H1 (cell line): ENCODE measurements at regions not wholly inside any gene's neighbourhood (a gene's known extent, or its start where the extent isn't known, plus 50 kb on each side); places are given as distances from the start of the nearest gene placed in this dataset.

Experiments
- CTCF ChIA-PET: fragments of 300-600 bp; sonication (Branson Sonifier 250); formaldehyde crosslinking; loops from one replicate; lab custom pipeline; 2021; ENCODE audit not compliant: partially characterized antibody; lab: Charles Lee
- POLR2A ChIA-PET: fragments of 300-600 bp; sonication (Branson Sonifier 250); formaldehyde crosslinking; loops from one replicate; lab custom pipeline; 2021; ENCODE audit warnings: inconsistent platforms; ENCODE audit not compliant: partially characterized antibody; lab: Charles Lee
- DNase-seq, 2 experiments: peaks; one replicate each; pipeline versions ENCODE4 v3.0.0 to v3.0.0-alpha.2; 2010 to 2022; ENCODE audit warnings: low spot score in 2 of 2, low read depth in 1 of 2, mixed read lengths in 1 of 2
- FAIRE-seq: peaks from 2 replicates; lab custom pipeline; 2011; peaks lifted over from hg19 to GRCh38; lab: Jason Lieb, UNC
- H2AFZ ChIP-seq: 2 replicates; pipeline ENCODE4 v1.8.1; 2012; ENCODE audit warnings: low read length, inconsistent platforms
- H2AK5ac ChIP-seq: 2 replicates; pipeline ENCODE4 v1.6.1; 2013; ENCODE audit warnings: low read depth, low read length
- H2BK120ac ChIP-seq: replicated peaks from 2 replicates; pipeline ENCODE3; 2013; ENCODE audit warnings: low read depth, low read length, inconsistent platforms
- H2BK12ac ChIP-seq: 2 replicates; pipeline ENCODE4 v1.6.1; 2013; ENCODE audit warnings: low read depth, low read length
- H2BK15ac ChIP-seq: 2 replicates; pipeline ENCODE4 v1.6.1; 2013; ENCODE audit warnings: low read length
- H2BK20ac ChIP-seq: 2 replicates; pipeline ENCODE4 v1.6.1; 2013; ENCODE audit warnings: low read length
- H2BK5ac ChIP-seq: 2 replicates; pipeline ENCODE4 v1.6.1; 2013; ENCODE audit warnings: low read depth, low read length
- H3K14ac ChIP-seq: 2 replicates; pipeline ENCODE4 v1.6.1; 2013; ENCODE audit warnings: inconsistent platforms; ENCODE audit not compliant: insufficient read length
- H3K18ac ChIP-seq: 2 replicates; pipeline ENCODE4 v1.6.1; 2013; ENCODE audit warnings: low read length; ENCODE audit errors: extremely low read depth
- H3K23ac ChIP-seq: 2 replicates; pipeline ENCODE4 v1.6.1; 2013; ENCODE audit warnings: inconsistent platforms; ENCODE audit not compliant: insufficient read length
- H3K23me2 ChIP-seq: 2 replicates; pipeline ENCODE4 v1.6.1; 2013; ENCODE audit warnings: low read depth, low read length
- H3K27ac ChIP-seq: 2 replicates; pipeline ENCODE4 v1.6.1; 2011; ENCODE audit warnings: low read depth, low read length, inconsistent platforms
- H3K27me3 ChIP-seq, 4 experiments: replicated peaks in 1 of 4; 1 replicate in 1 of 4; 2 replicates in 3 of 4; pipeline versions ENCODE4 v1.6.1 to v1.8.1; 2011 to 2013; ENCODE audit warnings: low read length in 3 of 4, mild to moderate bottlenecking in 3 of 4, inconsistent platforms in 2 of 4, mixed read lengths in 2 of 4, moderate library complexity in 1 of 4; ENCODE audit not compliant: control insufficient read depth in 3 of 4, insufficient read depth in 3 of 4; ENCODE audit errors: extremely low read depth in 1 of 4
- H3K36me3 ChIP-seq, 4 experiments: 2 replicates each; pipeline versions ENCODE4 v1.6.1 to v1.8.1; 2011 to 2013; ENCODE audit warnings: mild to moderate bottlenecking in 4 of 4, low read length in 3 of 4, moderate library complexity in 2 of 4, control low read depth in 1 of 4, inconsistent platforms in 1 of 4; ENCODE audit not compliant: insufficient read depth in 4 of 4, control insufficient read depth in 2 of 4
- H3K4ac ChIP-seq: replicated peaks from 2 replicates; pipeline ENCODE3; 2013; ENCODE audit warnings: low read length, low read depth, mixed read lengths, inconsistent platforms; ENCODE audit not compliant: insufficient read length
- H3K4me1 ChIP-seq, 4 experiments: replicated peaks in 1 of 4; 1 replicate in 1 of 4; 2 replicates in 3 of 4; pipeline versions ENCODE4 v1.6.1 to v1.8.1; 2011 to 2013; ENCODE audit warnings: low read length in 3 of 4, inconsistent platforms in 2 of 4, mixed read lengths in 1 of 4; ENCODE audit not compliant: insufficient read depth in 4 of 4, control insufficient read depth in 3 of 4
- H3K4me2 ChIP-seq, 2 experiments: 2 replicates each; pipeline versions ENCODE4 v1.6.1 to v1.8.1; 2011 to 2013; ENCODE audit warnings: low read depth in 2 of 2, low read length in 2 of 2, control low read depth in 1 of 2, inconsistent platforms in 1 of 2, mild to moderate bottlenecking in 1 of 2; ENCODE audit not compliant: insufficient read depth in 1 of 2
- H3K4me3 ChIP-seq, 4 experiments: fragments of 200-600, 300-600 bp in 1 of 4; sonication (generic), shearing (Covaris generic), sonication (Bioruptor Twin) in 1 of 4; 2 replicates each; pipeline versions ENCODE4 v1.5.1 to v1.8.1; 2011 to 2016; ENCODE audit warnings: low read length in 4 of 4, low read depth in 3 of 4, control low read depth in 2 of 4, inconsistent platforms in 2 of 4, mild to moderate bottlenecking in 2 of 4, mixed read lengths in 1 of 4, moderate library complexity in 1 of 4; ENCODE audit not compliant: insufficient read depth in 2 of 4; ENCODE audit errors: extremely low read depth in 1 of 4
- H3K56ac ChIP-seq: replicated peaks from 2 replicates; pipeline ENCODE3; 2013; ENCODE audit warnings: low read depth, mild to moderate bottlenecking, mixed read lengths, low read length, inconsistent platforms; ENCODE audit not compliant: insufficient read length
- H3K79me1 ChIP-seq: 2 replicates; pipeline ENCODE4 v1.6.1; 2013; ENCODE audit warnings: low read depth, low read length, control low read depth
- H3K79me2 ChIP-seq, 2 experiments: 2 replicates each; pipeline versions ENCODE4 v1.6.1 to v1.8.1; 2012 to 2013; ENCODE audit warnings: low read length in 2 of 2, mild to moderate bottlenecking in 2 of 2, inconsistent platforms in 1 of 2; ENCODE audit not compliant: insufficient read depth in 2 of 2, control insufficient read depth in 1 of 2
- H3K9ac ChIP-seq, 4 experiments: replicated peaks in 1 of 4; 1 replicate in 1 of 4; 2 replicates in 3 of 4; pipeline versions ENCODE4 v1.6.1 to v1.8.1; 2011 to 2013; ENCODE audit warnings: low read depth in 3 of 4, low read length in 3 of 4, control low read depth in 2 of 4, mild to moderate bottlenecking in 2 of 4, moderate library complexity in 2 of 4, inconsistent platforms in 1 of 4; ENCODE audit errors: extremely low read depth in 1 of 4
- H3K9me3 ChIP-seq, 2 experiments: 2 replicates each; pipeline versions ENCODE4 v1.6.1 to v1.8.1; 2012 to 2013; ENCODE audit warnings: mild to moderate bottlenecking in 2 of 2, moderate library complexity in 2 of 2, control low read depth in 1 of 2, inconsistent platforms in 1 of 2, low read depth in 1 of 2, low read length in 1 of 2, mixed read lengths in 1 of 2; ENCODE audit not compliant: insufficient read depth in 2 of 2
- H4K20me1 ChIP-seq, 2 experiments: replicated peaks in 1 of 2; 2 replicates each; pipeline versions ENCODE3 to v1.8.1; 2011 to 2013; ENCODE audit warnings: inconsistent platforms in 2 of 2, low read length in 2 of 2, mild to moderate bottlenecking in 1 of 2; ENCODE audit not compliant: insufficient read depth in 2 of 2, control insufficient read depth in 1 of 2
- H4K5ac ChIP-seq: 2 replicates; pipeline ENCODE4 v1.6.1; 2013; ENCODE audit warnings: low read length, low read depth, mixed read lengths, inconsistent platforms; ENCODE audit not compliant: insufficient read length
- H4K8ac ChIP-seq: 2 replicates; pipeline ENCODE4 v1.8.0; 2013; ENCODE audit warnings: mild to moderate bottlenecking, moderate library complexity, low read length, inconsistent platforms; ENCODE audit not compliant: insufficient read depth; ENCODE audit errors: extremely low read depth
- H4K91ac ChIP-seq: replicated peaks from 2 replicates; pipeline ENCODE3; 2013; ENCODE audit warnings: low read length, mixed read lengths, inconsistent platforms; ENCODE audit not compliant: insufficient read length
- ASH2L ChIP-seq: fragments of 200-600, 300-600 bp; sonication (generic); IDR thresholded peaks from one replicate; pipeline ENCODE4 v1.7.1; 2017; ENCODE audit warnings: low read length
- CEBPB ChIP-seq: IDR thresholded peaks from 2 replicates; pipeline ENCODE4 v1.6.1; 2012; ENCODE audit warnings: low read depth, low read length
- CTBP2 ChIP-seq: IDR thresholded peaks from 2 replicates; pipeline ENCODE4 v1.7.0; 2011; ENCODE audit warnings: borderline replicate concordance, mild to moderate bottlenecking, moderate library complexity, mixed read lengths, low read length; ENCODE audit not compliant: insufficient read depth, insufficient read length
- E2F6 ChIP-seq: IDR thresholded peaks from 2 replicates; pipeline ENCODE4 v1.6.1; 2012; ENCODE audit warnings: inconsistent platforms
- EZH2 ChIP-seq: fragments of 200-600 bp; sonication (generic); IDR thresholded peaks from 2 replicates; pipeline ENCODE4 v1.7.1; 2012; ENCODE audit warnings: low read depth, mild to moderate bottlenecking, moderate library complexity, low read length, inconsistent platforms; ENCODE audit not compliant: severe bottlenecking
- FOSL1 ChIP-seq: IDR thresholded peaks from 2 replicates; pipeline ENCODE4 v1.6.1; 2011; ENCODE audit warnings: mild to moderate bottlenecking, low read depth, low read length, moderate library complexity; ENCODE audit not compliant: insufficient read depth
- KDM4A ChIP-seq: IDR thresholded peaks from one replicate; pipeline ENCODE4 v1.7.1; 2012; ENCODE audit warnings: low read depth, mild to moderate bottlenecking, moderate library complexity, low read length, inconsistent platforms; ENCODE audit not compliant: severe bottlenecking
- KDM5A ChIP-seq: fragments of 200-600 bp; IDR thresholded peaks from 2 replicates; pipeline ENCODE4 v1.7.1; 2012; ENCODE audit warnings: mild to moderate bottlenecking, low read length, inconsistent platforms, mixed read lengths
- MAFK ChIP-seq: IDR thresholded peaks from 2 replicates; pipeline ENCODE4 v1.6.1; 2012; ENCODE audit warnings: low read depth, mild to moderate bottlenecking, improper control_type of control experiment, low read length
- MAX ChIP-seq: IDR thresholded peaks from 2 replicates; pipeline ENCODE4 v1.6.1; 2012; ENCODE audit warnings: inconsistent platforms
- POLR2AphosphoS5 ChIP-seq: IDR thresholded peaks from 2 replicates; pipeline ENCODE4 v1.6.1; 2011; ENCODE audit warnings: low read depth, low read length
- RXRA ChIP-seq: IDR thresholded peaks from 2 replicates; pipeline ENCODE4 v1.6.1; 2011; ENCODE audit warnings: low read depth, mild to moderate bottlenecking, low read length, moderate library complexity; ENCODE audit not compliant: insufficient read depth
- SIN3A ChIP-seq, 2 experiments: IDR thresholded peaks in 1 of 2; conservative IDR thresholded peaks in 1 of 2; 2 replicates each; pipeline ENCODE4 v1.6.1; 2011 to 2012; ENCODE audit warnings: low read length in 2 of 2, improper control_type of control experiment in 1 of 2, low read depth in 1 of 2, mild to moderate bottlenecking in 1 of 2
- WGBS, 2 experiments: shearing (Covaris generic) in 1 of 2; methylation state at CpG; one replicate each; pipeline versions ENCODE4 v1.1.6 to v1.1.7; 2013 to 2015; ENCODE audit warnings: low lambda C conversion rate in 2 of 2, mixed read lengths in 2 of 2, inconsistent platforms in 1 of 2, low coverage in 1 of 2, missing lambda C conversion rate in 1 of 2; ENCODE audit not compliant: insufficient replicate concordance in 2 of 2, insufficient coverage in 1 of 2, insufficient read length in 1 of 2; ENCODE audit errors: extremely low coverage in 1 of 2, missing lambda C conversion rate in 1 of 2; 5-methylcytosine and 5-hydroxymethylcytosine counted together

GRCh38 chr1:78387201-78387600 lies 103.6 kb upstream of the PTGFR start:
- Histone ChIP-seq H2BK5ac (no peak overlapping the region), H3K4me3 (no peak overlapping the region), H4K20me1 (no peaks in the 10 kb centered on the region), H3K56ac (no peak overlapping the region), H3K9ac (no peak overlapping the region), H2AK5ac (no peak overlapping the region), H3K27me3 (peaks cover 0 to 1% (median 0%) of the 10 kb centered on the region in 4 experiments; a peak in 1 of 7 replicates), H2BK12ac (no peak overlapping the region), H2BK20ac (no peak overlapping the region), H3K36me3 (no peaks in the 10 kb centered on the region), H3K14ac (no peak overlapping the region), H3K79me1 (no peaks in the 10 kb centered on the region), H4K8ac (no peak overlapping the region), H3K23ac (no peak overlapping the region), H3K23me2 (no peaks in the 10 kb centered on the region), H3K4me1 (no peaks in the 10 kb centered on the region), H4K91ac (no peak overlapping the region), H3K4ac (no peak overlapping the region), H3K9me3 (no peaks in the 10 kb centered on the region), H2BK120ac (no peak overlapping the region), H2BK15ac (no peak overlapping the region), H3K27ac (no peak overlapping the region), H3K18ac (no peak overlapping the region), H4K5ac (no peak overlapping the region), H3K79me2 (no peaks in the 10 kb centered on the region), H3K4me2 (no peak overlapping the region), H2AFZ (no peak overlapping the region)
- ChIA-PET CTCF (interaction anchor here (0.8 to 1.6 kb wide), 2 partner anchors 11 to 17 kb away, joined by 3 to 4 read pairs; no protein-coding TSS in a partner anchor), POLR2A (no interaction called here)
- 80% methylated on average over 2 of the region's 2 CpGs; no CpG with 5 or more reads in 1 of the 2 experiments for WGBS, 2 experiments
- DNase-seq (no peak), FAIRE-seq (no peak)
- TF ChIP-seq KDM4A (no peak), ASH2L (no peak), SIN3A (conservative IDR thresholded peaks at IDR 0.05 in 1 of 2, IDR thresholded peaks at IDR 0.05 in 1 of 2; ENCODE audit: low read depth in 1 of 2, low read length in 2 of 2) (no peak), CEBPB (no peak), EZH2 (no peak), CTBP2 (no peak), E2F6 (no peak), MAFK (no peak), KDM5A (no peak), MAX (no peak), POLR2AphosphoS5 (no peak), FOSL1 (no peak), RXRA (no peak)
